ENCODE measurements at regions not wholly inside any gene's neighbourhood (a gene's known extent, or its start where the extent isn't known, plus 50 kb on each side); places are given as distances from the start of the nearest gene placed in this dataset.

- Mint-ChIP-seq H3K27me3 (peaks cover 10% of the 10 kb centered on the region), H3K4me1 (no peaks in the 10 kb centered on the region), H3K9me3 (no peaks in the 10 kb centered on the region), H3K27ac (no peak overlapping the region), H3K36me3 (ENCODE audit: low read depth) (no peaks in the 10 kb centered on the region), H3K4me3 (no peak overlapping the region)
- ATAC-seq (ENCODE audit: low read depth) = no peak
- intact Hi-C loops (cut with micrococcal nuclease) = no loop called here
- ChIA-PET CTCF (interaction anchor here (0.7 kb wide), 1 partner anchor 12 kb away, joined by 3 read pairs; no protein-coding TSS in a partner anchor), POLR2A (no interaction called here)
- no peak for TF ChIP-seq CTCF (IDR thresholded peaks at IDR 0.05)
- no peak for DNase-seq
Observed at GRCh38 chr2:104744537-104744936, 109.4 kb upstream of the POU3F3 start.

GRCh38 chr2:104745846-104746245 is 108.1 kb upstream of the POU3F3 start:
- intact Hi-C loops (cut with micrococcal nuclease) = no loop called here
- Mint-ChIP-seq H3K27me3 (peaks cover 10% of the 10 kb centered on the region), H3K27ac (no peak overlapping the region), H3K4me1 (no peaks in the 10 kb centered on the region), H3K4me3 (no peak overlapping the region), H3K9me3 (no peaks in the 10 kb centered on the region), H3K36me3 (ENCODE audit: low read depth) (no peaks in the 10 kb centered on the region)
- no peak for TF ChIP-seq CTCF (IDR thresholded peaks at IDR 0.05)
- DNase-seq (no peak), ATAC-seq (ENCODE audit: low read depth) (no peak)
- ChIA-PET POLR2A (no interaction called here), CTCF (no interaction called here)

GRCh38 chr2:104746299-104746698 is 107.6 kb upstream of the POU3F3 start:
- POLR2A ChIA-PET = no interaction called here
- ATAC-seq (ENCODE audit: low read depth) = no peak
- CTCF ChIA-PET = no interaction called here
- no peaks in the 10 kb centered on the region for H3K36me3 Mint-ChIP-seq (ENCODE audit: low read depth)
- no peaks in the 10 kb centered on the region for H3K9me3 Mint-ChIP-seq
- H3K27me3 Mint-ChIP-seq = peaks cover 6% of the 10 kb centered on the region
- intact Hi-C loops (cut with micrococcal nuclease) = no loop called here
- no peak for TF ChIP-seq CTCF (IDR thresholded peaks at IDR 0.05)
- H3K4me1 Mint-ChIP-seq = no peaks in the 10 kb centered on the region
- no peak for DNase-seq
- no peak overlapping the region for H3K27ac Mint-ChIP-seq
- no peak overlapping the region for H3K4me3 Mint-ChIP-seq

- TF ChIP-seq CTCF (IDR thresholded peaks at IDR 0.05) = no peak
- no peaks in the 10 kb centered on the region for H3K36me3 Mint-ChIP-seq (ENCODE audit: low read depth)
- H3K4me3 Mint-ChIP-seq = no peak overlapping the region
- H3K27ac Mint-ChIP-seq = no peak overlapping the region
- DNase-seq (no peak), ATAC-seq (ENCODE audit: low read depth) (no peak)
- H3K27me3 Mint-ChIP-seq = peaks cover 8% of the 10 kb centered on the region
- no peaks in the 10 kb centered on the region for H3K9me3 Mint-ChIP-seq
- intact Hi-C loops (cut with micrococcal nuclease) = no loop called here
- H3K4me1 Mint-ChIP-seq = no peaks in the 10 kb centered on the region
- POLR2A ChIA-PET = no interaction called here
- CTCF ChIA-PET = no interaction called here
Observed at GRCh38 chr2:104746858-104747257, 107.1 kb upstream of the POU3F3 start.

- Mint-ChIP-seq H3K36me3 (ENCODE audit: low read depth) (no peaks in the 10 kb centered on the region), H3K4me1 (no peaks in the 10 kb centered on the region), H3K27me3 (peaks cover 10% of the 10 kb centered on the region), H3K4me3 (no peak overlapping the region), H3K9me3 (no peaks in the 10 kb centered on the region), H3K27ac (no peak overlapping the region)
- intact Hi-C loops (cut with micrococcal nuclease) = no loop called here
- no peak for DNase-seq
- POLR2A ChIA-PET = no interaction called here
- no peak for TF ChIP-seq CTCF (IDR thresholded peaks at IDR 0.05)
- CTCF ChIA-PET = no interaction called here
- ATAC-seq (ENCODE audit: low read depth) = no peak
Observed at GRCh38 chr2:104749856-104750460, 104.0 kb upstream of the POU3F3 start.
